Type B pancreatic cell (in vitro differentiated cells): ENCODE measurements at regions not wholly inside any gene's neighbourhood (a gene's known extent, or its start where the extent isn't known, plus 50 kb on each side); places are given as distances from the start of the nearest gene placed in this dataset.

Experiments used
- DNase-seq: peaks from one replicate; pipeline ENCODE4 v3.0.0; 2021; ENCODE audit warnings: mixed read lengths; ENCODE audit not compliant: unreplicated experiment; ENCODE audit errors: extremely low spot score
- H3K27ac Mint-ChIP-seq: 2 replicates; pipeline ENCODE4 v1.8.0; 2021; ENCODE audit warnings: mild to moderate bottlenecking, mixed read lengths
- H3K27me3 Mint-ChIP-seq: 2 replicates; pipeline ENCODE4 v1.8.0; 2021; ENCODE audit warnings: mixed read lengths
- H3K36me3 Mint-ChIP-seq: 2 replicates; pipeline ENCODE4 v1.8.0; 2021; ENCODE audit warnings: mixed read lengths
- H3K4me1 Mint-ChIP-seq: one replicate; pipeline ENCODE4 v1.8.0; 2021; ENCODE audit warnings: mixed read lengths; ENCODE audit not compliant: unreplicated experiment
- H3K4me3 Mint-ChIP-seq: 2 replicates; pipeline ENCODE4 v1.8.0; 2021; ENCODE audit warnings: mild to moderate bottlenecking, mixed read lengths
- H3K9me3 Mint-ChIP-seq: 2 replicates; pipeline ENCODE4 v1.8.0; 2021; ENCODE audit warnings: mixed read lengths
- TF ChIP-seq, protein P1 (sequence below): fragments of 200-600 bp; sonication (generic); conservative IDR thresholded peaks from 2 replicates; pipeline ENCODE4 v1.5.0; 2021; ENCODE audit warnings: antibody characterized with exemption, mild to moderate bottlenecking

DNA sequence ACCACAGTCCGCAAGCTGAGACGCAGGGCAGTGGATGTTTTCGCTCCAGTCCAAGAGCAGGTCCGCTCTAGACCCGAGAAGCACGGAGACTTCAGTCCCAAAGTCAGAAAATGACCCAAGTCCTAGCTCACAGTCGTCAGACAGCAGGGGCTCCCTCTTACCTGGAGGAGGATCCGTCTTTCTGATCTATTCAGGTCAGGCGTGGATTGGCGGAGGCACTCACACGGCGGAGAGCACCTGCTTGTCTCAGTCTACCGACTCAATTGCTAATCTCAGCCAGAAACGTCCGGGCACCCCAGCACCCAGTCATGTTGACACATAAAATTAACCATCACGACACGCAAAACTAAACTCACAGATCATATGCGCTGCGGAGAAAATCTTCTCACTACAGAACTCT is 285.3 kb upstream of the CDH4 start:
- H3K27ac Mint-ChIP-seq, result no peak overlapping the region
- H3K36me3 Mint-ChIP-seq, result no peaks in the 10 kb centered on the region
- no peak overlapping the region for H3K4me3 Mint-ChIP-seq
- H3K9me3 Mint-ChIP-seq, result no peaks in the 10 kb centered on the region
- TF ChIP-seq, protein P1, sequence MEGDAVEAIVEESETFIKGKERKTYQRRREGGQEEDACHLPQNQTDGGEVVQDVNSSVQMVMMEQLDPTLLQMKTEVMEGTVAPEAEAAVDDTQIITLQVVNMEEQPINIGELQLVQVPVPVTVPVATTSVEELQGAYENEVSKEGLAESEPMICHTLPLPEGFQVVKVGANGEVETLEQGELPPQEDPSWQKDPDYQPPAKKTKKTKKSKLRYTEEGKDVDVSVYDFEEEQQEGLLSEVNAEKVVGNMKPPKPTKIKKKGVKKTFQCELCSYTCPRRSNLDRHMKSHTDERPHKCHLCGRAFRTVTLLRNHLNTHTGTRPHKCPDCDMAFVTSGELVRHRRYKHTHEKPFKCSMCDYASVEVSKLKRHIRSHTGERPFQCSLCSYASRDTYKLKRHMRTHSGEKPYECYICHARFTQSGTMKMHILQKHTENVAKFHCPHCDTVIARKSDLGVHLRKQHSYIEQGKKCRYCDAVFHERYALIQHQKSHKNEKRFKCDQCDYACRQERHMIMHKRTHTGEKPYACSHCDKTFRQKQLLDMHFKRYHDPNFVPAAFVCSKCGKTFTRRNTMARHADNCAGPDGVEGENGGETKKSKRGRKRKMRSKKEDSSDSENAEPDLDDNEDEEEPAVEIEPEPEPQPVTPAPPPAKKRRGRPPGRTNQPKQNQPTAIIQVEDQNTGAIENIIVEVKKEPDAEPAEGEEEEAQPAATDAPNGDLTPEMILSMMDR, result no peak
- peaks cover 4% of the 10 kb centered on the region for H3K27me3 Mint-ChIP-seq
- DNase-seq, result no peak
- H3K4me1 Mint-ChIP-seq, result no peaks in the 10 kb centered on the region

DNA sequence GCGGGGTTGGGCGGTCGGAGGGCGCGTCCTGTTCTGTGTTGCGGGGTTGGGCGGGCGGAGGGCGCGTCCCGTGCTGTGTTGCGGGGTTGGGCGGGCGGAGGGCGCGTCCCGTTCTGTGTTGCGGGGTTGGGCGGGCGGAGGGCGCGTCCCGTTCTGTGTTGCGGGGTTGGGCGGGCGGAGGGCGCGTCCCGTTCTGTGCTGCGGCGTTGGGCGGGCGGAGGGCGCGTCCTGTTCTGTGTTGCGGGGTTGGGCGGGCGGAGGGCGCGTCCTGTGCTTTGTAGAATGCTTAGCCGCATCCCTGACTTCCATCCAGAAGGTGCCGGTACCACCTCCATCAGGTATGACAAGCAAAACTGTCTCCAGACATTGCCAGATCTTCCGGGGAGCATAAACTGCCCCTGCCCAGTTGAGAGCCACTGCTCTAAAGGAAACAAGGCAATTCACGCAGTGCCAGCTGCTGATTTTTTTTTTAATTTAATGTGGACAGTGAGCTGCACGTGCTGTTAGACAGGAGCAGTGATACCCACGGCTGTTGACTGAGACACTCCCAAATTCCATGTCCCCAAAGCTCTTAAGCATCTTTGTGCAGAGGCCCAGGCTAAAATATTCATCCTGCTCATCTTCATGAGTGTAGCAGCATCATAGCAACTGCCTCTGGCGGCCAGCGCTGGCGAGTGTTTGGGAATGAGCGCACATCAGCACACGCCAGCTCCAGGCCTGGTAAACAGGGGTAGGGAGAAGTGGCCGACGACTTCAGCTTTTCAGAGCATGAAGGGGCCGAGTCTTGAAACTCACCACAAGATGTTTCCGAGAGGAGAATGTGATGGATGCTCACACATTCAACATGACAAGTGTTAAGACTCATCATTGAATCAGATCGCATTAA is 284.4 kb upstream of the CDH4 start:
- peaks cover 4% of the 10 kb centered on the region for H3K27me3 Mint-ChIP-seq
- no peak for DNase-seq
- no peaks in the 10 kb centered on the region for H3K36me3 Mint-ChIP-seq
- no peaks in the 10 kb centered on the region for H3K4me1 Mint-ChIP-seq
- no peak overlapping the region for H3K4me3 Mint-ChIP-seq
- H3K9me3 Mint-ChIP-seq, result no peaks in the 10 kb centered on the region
- no peak overlapping the region for H3K27ac Mint-ChIP-seq
- TF ChIP-seq, protein P1, result no peak

DNA sequence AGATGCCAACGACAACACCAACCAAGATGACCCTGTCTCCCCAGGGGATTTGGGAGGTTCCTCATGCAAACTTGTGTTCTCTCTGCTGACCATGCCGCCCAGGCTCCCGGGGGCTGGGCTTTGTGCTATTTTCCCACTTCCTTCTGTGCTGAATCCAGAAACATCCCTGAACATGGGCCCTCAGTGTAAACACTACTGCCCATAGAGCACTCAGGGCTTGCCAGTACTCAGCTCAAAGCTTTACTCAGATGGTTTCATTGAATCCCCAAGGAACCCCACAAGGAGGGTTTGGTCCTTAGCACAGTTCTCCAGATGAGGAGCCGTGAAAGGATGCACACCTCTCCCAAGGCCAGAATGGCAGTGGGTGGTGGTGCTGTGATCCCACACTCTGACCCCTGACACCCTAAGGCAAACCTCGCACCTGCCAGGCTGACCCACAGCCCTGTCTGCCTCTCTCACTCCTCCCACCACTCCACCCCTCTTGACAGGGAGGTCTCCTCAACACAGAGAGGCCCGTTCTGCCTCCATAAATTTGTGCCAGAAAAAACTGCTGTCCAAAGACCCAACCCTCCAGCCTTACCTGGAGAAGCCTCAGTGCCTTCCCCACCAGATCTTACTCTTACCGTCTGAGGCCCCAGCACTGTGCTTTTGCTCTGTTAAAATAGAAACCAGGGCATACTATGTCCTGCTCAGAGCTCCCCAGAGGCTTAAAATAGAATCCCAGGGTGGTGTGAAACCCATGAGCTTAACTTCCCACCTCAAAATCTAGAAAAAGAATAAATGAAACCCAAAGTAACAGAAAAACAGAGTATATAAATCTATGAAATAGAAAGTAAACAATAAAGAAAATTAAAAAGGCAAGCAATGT is 283.0 kb upstream of the CDH4 start:
- Mint-ChIP-seq H3K36me3 (no peaks in the 10 kb centered on the region), H3K9me3 (no peaks in the 10 kb centered on the region), H3K27ac (no peak overlapping the region), H3K4me1 (no peaks in the 10 kb centered on the region), H3K4me3 (no peak overlapping the region), H3K27me3 (peaks cover 4% of the 10 kb centered on the region)
- TF ChIP-seq, protein P1, result no peak
- no peak for DNase-seq

DNA sequence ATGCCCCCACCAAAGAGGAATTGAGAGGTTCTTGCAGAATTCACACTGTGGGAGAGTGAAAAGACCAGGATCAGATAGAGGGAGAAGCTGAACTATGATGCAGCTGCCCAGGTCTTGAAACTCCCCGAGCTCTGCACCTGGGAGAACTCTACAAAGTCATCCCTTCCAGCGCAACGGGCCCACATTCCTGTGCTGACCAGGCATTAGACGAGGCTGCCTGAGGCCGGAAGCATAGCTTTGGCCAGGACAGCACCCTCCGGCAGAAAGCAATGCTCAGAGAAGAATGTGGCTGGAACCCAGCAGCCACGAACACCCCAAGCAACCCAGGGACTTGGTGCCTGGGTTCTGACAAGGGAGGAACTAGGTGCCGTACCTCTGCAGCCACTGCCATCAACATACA is 281.5 kb upstream of the CDH4 start:
- DNase-seq, result no peak
- Mint-ChIP-seq H3K9me3 (no peaks in the 10 kb centered on the region), H3K27me3 (peaks cover 4% of the 10 kb centered on the region), H3K4me1 (no peaks in the 10 kb centered on the region), H3K36me3 (no peaks in the 10 kb centered on the region), H3K27ac (no peak overlapping the region), H3K4me3 (no peak overlapping the region)
- TF ChIP-seq, protein P1, result no peak

DNA sequence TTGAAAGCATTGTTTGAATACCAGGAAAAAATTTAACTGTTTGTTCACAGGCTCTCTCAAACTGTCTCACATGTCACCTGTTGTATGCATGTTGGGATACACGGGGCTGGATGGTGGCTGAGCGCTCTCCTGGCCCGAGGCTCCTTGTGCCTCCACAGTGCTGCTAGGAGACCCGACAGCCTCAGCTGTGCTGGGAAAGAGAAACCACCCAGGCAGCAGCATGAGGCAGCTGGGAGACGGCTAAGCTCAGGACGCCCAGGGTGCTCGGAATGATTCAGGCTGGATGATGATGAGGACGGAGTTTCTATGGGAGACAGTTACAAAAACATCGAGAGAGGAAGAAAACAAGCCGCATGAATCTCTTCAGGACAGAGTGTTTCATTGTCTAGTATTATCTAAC is 278.0 kb upstream of the CDH4 start:
- Mint-ChIP-seq H3K27me3 (peaks cover 12% of the 10 kb centered on the region), H3K36me3 (no peaks in the 10 kb centered on the region), H3K9me3 (no peaks in the 10 kb centered on the region), H3K4me1 (no peaks in the 10 kb centered on the region), H3K4me3 (no peak overlapping the region), H3K27ac (no peak overlapping the region)
- DNase-seq, result no peak
- TF ChIP-seq, protein P1, result no peak
